ENCODE measurements at regions not wholly inside any gene's neighbourhood (a gene's known extent, or its start where the extent isn't known, plus 50 kb on each side); places are given as distances from the start of the nearest gene placed in this dataset.
A peak's percentile ranks its signal among the peaks of the same experiment; 100 is the strongest.
"Not testable (repeated sequence)": the region's sequence is repeated elsewhere in the genome, so short reads cannot be mapped to it uniquely, and the experiment has no call there.

GRCh38 chr5:167030500-167031120 lies 1260.8 kb upstream of the WWC1 start:
- DNase-seq = no peak

- DNase-seq = no peak
Measured at GRCh38 chr5:167036585-167036984, 1254.9 kb upstream of the WWC1 start.

GRCh38 chr5:167049043-167049663 lies 1242.3 kb upstream of the WWC1 start:
- peak; percentile 19 for DNase-seq

GRCh38 chr5:167049771-167050567 lies 1241.5 kb upstream of the WWC1 start:
- DNase-seq = no peak

- DNase-seq = no peak
Measured at GRCh38 chr5:167050568-167051401, 1240.7 kb upstream of the WWC1 start.

GRCh38 chr5:167051402-167051768 lies 1240.1 kb upstream of the WWC1 start:
- DNase-seq = peak; percentile 9

- DNase-seq = no peak
Measured at GRCh38 chr5:167052791-167053190, 1238.7 kb upstream of the WWC1 start.

- peak; percentile 38 for DNase-seq
Measured at GRCh38 chr5:167057665-167058064, 1233.8 kb upstream of the WWC1 start.

GRCh38 chr5:167061695-167062094 lies 1229.8 kb upstream of the WWC1 start:
- DNase-seq = no peak

- no peak for DNase-seq
Measured at GRCh38 chr5:167063116-167063515, 1228.3 kb upstream of the WWC1 start.

GRCh38 chr5:167063788-167064187 lies 1227.7 kb upstream of the WWC1 start:
- DNase-seq = no peak

- no peak for DNase-seq
Measured at GRCh38 chr5:167064198-167064776, 1227.2 kb upstream of the WWC1 start.

GRCh38 chr5:167065794-167066193 lies 1225.7 kb upstream of the WWC1 start:
- DNase-seq = no peak

- no peak for DNase-seq
Measured at GRCh38 chr5:167071981-167072610, 1219.3 kb upstream of the WWC1 start.

- no peak for DNase-seq
Measured at GRCh38 chr5:167081561-167081960, 1209.9 kb upstream of the WWC1 start.

- no peak for DNase-seq
Measured at GRCh38 chr5:167096816-167097215, 1194.6 kb upstream of the WWC1 start.

- DNase-seq = no peak
Measured at GRCh38 chr5:167104351-167104750, 1187.1 kb upstream of the WWC1 start.

GRCh38 chr5:167105941-167106340 lies 1185.5 kb upstream of the WWC1 start:
- no peak for DNase-seq

GRCh38 chr5:167107684-167108083 lies 1183.8 kb upstream of the WWC1 start:
- DNase-seq = no peak

GRCh38 chr5:167108266-167108665 lies 1183.2 kb upstream of the WWC1 start:
- not testable (repeated sequence) for DNase-seq

GRCh38 chr5:167112556-167112955 lies 1178.9 kb upstream of the WWC1 start:
- no peak for DNase-seq

GRCh38 chr5:167122267-167122666 lies 1169.2 kb upstream of the WWC1 start:
- no peak for DNase-seq
